ENCODE measurements at regions not wholly inside any gene's neighbourhood (a gene's known extent, or its start where the extent isn't known, plus 50 kb on each side); places are given as distances from the start of the nearest gene placed in this dataset.

DNA sequence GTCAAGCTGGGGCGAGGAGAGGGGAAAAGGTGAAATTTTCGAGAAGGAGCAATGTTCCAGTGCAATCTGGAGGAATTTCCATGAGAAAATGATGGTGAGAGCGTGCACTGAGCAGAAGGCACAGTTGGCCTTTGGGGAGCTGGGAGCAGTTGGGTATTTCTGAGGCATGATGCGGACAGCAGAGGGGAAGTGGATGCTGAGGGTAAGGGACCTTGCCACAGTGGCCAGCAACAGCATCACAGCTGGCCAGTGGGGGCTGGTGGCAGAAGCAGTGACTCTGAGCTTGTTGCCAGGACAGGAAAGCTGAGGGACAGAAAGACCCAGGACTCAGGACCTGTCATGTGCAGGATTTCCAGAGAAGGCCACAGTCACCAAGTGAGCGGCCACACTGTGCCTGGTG is 98.9 kb downstream of the LSM3 start:
- no peaks in the 10 kb centered on the region for H3K36me3 Mint-ChIP-seq (ENCODE audit: insufficient read depth in 2 of 2)

DNA sequence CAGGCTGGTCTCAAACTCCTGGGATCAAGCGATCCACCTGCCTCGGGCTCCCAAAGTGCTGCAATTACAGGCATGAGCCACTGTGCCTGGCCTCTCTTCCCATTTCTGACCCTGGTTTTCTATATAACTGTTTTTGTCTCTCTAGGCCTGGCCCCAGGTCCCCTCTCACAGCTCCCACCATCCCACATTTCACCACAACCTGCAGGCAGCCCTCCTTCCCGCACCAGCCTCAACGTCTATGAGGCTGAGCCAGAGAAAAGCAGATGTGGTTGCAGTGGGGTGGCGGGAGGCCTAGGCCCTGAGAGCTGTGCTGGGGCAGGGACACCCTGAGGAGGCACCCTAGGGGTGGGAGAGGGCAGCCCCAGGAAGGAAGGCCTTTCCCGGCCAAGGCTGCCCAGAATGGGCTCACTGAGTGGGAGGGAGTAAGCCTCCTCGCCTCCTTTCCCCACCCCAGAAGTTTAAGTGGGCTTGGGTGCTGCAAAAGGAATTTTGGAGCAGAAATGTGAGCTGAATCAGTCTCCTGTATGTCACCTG is 99.7 kb downstream of the LSM3 start:
- Mint-ChIP-seq H3K27me3 (ENCODE audit: low read depth) (no peaks in the 10 kb centered on the region), H3K9me3 (no peaks in the 10 kb centered on the region), H3K4me1 (ENCODE audit: low read depth) (no peaks in the 10 kb centered on the region), H3K4me3 (no peak overlapping the region), H3K27ac (no peak overlapping the region), H3K36me3 (ENCODE audit: insufficient read depth in 2 of 2) (no peaks in the 10 kb centered on the region)
- DNase-seq (no peak), ATAC-seq (replicated peaks in 1 of 2) (no peak)

More for the DNA sequence above, 98.9 kb downstream of the LSM3 start:
- ATAC-seq (replicated peaks in 1 of 2), result no peak
- DNase-seq, result no peak
- Mint-ChIP-seq H3K27me3 (ENCODE audit: low read depth) (no peaks in the 10 kb centered on the region), H3K4me3 (no peak overlapping the region), H3K4me1 (ENCODE audit: low read depth) (no peaks in the 10 kb centered on the region), H3K9me3 (no peaks in the 10 kb centered on the region), H3K27ac (no peak overlapping the region)

DNA sequence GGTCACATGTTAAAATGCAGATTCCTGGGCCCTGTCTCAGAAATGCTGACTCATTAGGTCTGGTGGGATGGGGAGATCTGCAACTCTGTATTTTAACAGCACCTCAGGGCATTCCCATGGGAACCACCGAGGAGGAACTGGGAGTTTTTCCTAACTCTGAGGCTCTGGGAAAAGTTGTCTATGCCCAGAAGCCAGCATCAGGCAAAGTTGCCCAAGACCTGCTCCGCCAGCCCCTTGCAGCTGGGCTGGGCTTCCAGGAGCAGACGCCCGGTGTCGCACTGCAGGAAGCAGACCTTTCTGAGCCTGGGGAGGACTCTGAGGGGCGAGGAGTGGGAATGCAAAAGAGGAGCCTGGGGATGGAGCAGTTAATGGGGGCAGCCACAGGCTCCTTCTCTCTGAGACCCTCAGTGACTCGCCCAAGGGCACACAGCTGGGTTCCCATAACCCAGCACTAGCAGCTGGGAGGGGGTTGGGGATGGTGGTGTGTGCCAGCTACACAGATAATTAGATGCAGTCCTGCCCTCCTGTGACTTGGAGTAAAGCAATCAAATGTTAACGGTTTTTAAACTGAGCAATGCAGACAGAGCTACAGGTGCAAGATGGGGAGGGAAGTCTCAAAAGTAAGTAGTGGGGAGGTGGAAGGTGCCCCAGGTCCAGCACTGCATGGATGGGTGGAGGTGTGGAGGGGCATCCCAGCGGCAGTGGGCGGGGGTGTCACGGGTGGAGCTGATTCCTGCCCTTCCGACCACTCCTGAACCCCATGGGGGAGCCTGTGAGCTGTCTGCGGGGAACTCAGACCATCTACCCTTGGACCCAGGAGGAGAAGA is 100.4 kb downstream of the LSM3 start:
- H3K27ac Mint-ChIP-seq, result no peak overlapping the region
- H3K4me1 Mint-ChIP-seq (ENCODE audit: low read depth), result no peaks in the 10 kb centered on the region
- H3K4me3 Mint-ChIP-seq, result no peak overlapping the region
- DNase-seq (no peak), ATAC-seq (replicated peaks in 1 of 2) (no peak)
- H3K27me3 Mint-ChIP-seq (ENCODE audit: low read depth), result no peaks in the 10 kb centered on the region
- no peaks in the 10 kb centered on the region for H3K36me3 Mint-ChIP-seq (ENCODE audit: insufficient read depth in 2 of 2)
- H3K9me3 Mint-ChIP-seq, result no peaks in the 10 kb centered on the region

DNA sequence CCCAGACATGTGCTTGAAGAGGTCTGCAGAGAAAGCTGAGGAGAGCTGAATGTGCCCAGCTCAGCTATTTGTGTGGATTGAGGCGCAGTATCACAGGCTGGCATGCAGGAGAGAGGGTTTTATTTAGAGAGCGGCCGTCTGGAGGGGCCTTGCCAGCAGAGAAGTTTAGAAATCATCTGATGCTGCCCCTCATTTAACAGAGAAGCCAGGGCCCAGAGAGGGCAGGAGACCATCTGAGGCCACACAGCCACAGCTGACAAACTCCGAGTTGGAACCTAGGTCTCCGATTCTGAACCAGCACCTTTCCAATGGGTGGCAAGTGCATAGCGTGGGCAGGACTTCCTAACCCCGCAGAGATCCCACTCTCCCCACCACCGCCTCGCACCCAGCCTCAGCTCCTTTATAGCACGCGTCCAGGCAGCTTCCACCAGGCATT is 101.0 kb downstream of the LSM3 start:
- Mint-ChIP-seq H3K36me3 (ENCODE audit: insufficient read depth in 2 of 2) (no peaks in the 10 kb centered on the region), H3K4me3 (no peak overlapping the region), H3K9me3 (no peaks in the 10 kb centered on the region), H3K27me3 (ENCODE audit: low read depth) (no peaks in the 10 kb centered on the region), H3K4me1 (ENCODE audit: low read depth) (no peaks in the 10 kb centered on the region), H3K27ac (no peak overlapping the region)
- ATAC-seq (replicated peaks in 1 of 2) (no peak), DNase-seq (no peak)

DNA sequence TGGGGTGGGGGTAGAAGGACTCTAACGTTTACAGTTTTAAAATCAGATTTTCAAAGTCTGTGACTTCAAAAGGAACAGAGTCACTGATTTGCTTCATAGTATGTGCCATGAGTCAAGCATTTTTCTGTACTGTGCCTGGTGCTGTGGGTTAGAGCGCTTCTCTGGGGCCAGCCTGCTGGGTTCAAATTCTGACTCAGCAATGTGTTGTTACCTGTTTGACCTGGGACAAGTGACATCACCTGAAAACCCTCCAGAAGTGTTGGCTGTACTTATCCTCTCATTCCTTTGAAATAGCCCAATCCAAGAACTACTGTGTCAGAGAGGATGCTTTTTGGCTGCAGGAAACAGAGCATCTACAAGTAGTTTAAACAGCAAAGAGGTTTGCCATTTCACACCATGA is 101.7 kb downstream of the LSM3 start:
- Mint-ChIP-seq H3K27ac (no peak overlapping the region), H3K36me3 (ENCODE audit: insufficient read depth in 2 of 2) (no peaks in the 10 kb centered on the region), H3K9me3 (no peaks in the 10 kb centered on the region), H3K4me3 (no peak overlapping the region), H3K4me1 (ENCODE audit: low read depth) (no peaks in the 10 kb centered on the region), H3K27me3 (ENCODE audit: low read depth) (no peaks in the 10 kb centered on the region)
- ATAC-seq (replicated peaks in 1 of 2) (no peak), DNase-seq (no peak)

DNA sequence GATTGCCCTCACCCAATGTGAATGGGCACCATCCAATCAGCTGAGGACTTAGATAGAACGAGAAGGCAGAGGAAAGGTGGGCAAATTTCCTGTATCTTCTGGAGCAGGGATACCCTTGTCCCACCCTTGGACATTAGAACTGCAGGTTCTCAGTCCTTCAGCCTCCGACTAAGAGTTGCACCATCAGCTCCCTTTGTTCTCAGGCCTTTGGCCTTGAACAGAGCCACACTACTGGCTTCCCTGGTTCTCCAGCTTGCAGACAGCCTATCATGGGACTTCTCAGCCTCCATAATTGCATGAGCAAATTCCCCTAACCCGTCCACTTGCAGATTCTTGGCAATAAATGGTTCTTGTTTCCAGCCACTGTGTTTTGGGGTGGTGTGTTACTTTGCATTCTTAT is 102.4 kb downstream of the LSM3 start:
- no peak for ATAC-seq (replicated peaks in 1 of 2)
- no peaks in the 10 kb centered on the region for H3K36me3 Mint-ChIP-seq (ENCODE audit: insufficient read depth in 2 of 2)
- no peaks in the 10 kb centered on the region for H3K9me3 Mint-ChIP-seq
- no peak overlapping the region for H3K4me3 Mint-ChIP-seq
- no peak overlapping the region for H3K27ac Mint-ChIP-seq
- H3K27me3 Mint-ChIP-seq (ENCODE audit: low read depth), result no peaks in the 10 kb centered on the region
- no peaks in the 10 kb centered on the region for H3K4me1 Mint-ChIP-seq (ENCODE audit: low read depth)
- no peak for DNase-seq

DNA sequence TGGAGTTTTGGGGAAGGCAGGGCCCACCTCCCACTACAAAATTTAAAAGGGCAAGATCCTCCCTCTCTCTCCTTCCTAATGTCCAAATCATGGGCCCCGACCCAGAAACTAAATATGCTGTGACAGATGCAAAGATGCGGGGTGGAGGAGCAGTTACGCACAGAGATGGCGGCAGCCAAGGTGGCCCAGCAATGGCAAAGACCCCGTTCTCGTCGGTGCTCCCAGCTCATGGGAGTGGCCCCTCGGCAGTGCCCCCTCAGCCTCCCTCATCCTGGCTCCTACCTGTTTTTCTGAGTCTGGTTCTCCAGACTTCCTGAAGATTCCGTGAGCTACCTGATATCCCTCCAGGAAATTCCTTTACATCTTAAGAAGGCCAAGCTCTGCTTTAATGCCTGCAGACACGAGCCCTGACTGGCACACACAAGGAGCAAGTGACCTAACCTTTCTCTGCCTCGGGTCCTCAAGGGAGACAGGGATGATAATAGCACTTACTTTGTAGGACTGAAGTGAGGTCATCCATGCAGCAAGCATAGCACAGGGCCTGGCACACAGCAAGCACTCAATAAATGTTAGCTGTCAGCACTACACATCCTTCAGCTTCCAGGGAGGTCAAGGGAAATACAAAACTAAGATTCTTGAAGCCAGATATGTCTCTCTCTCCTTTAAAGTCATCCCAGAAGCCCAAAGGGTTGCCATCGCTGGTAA is 103.5 kb downstream of the LSM3 start:
- no peak overlapping the region for H3K27ac Mint-ChIP-seq
- DNase-seq, result no peak
- no peak for ATAC-seq (replicated peaks in 1 of 2)
- H3K36me3 Mint-ChIP-seq (ENCODE audit: insufficient read depth in 2 of 2), result no peaks in the 10 kb centered on the region
- H3K4me1 Mint-ChIP-seq (ENCODE audit: low read depth), result no peaks in the 10 kb centered on the region
- no peaks in the 10 kb centered on the region for H3K27me3 Mint-ChIP-seq (ENCODE audit: low read depth)
- H3K4me3 Mint-ChIP-seq, result no peak overlapping the region
- H3K9me3 Mint-ChIP-seq, result no peaks in the 10 kb centered on the region

DNA sequence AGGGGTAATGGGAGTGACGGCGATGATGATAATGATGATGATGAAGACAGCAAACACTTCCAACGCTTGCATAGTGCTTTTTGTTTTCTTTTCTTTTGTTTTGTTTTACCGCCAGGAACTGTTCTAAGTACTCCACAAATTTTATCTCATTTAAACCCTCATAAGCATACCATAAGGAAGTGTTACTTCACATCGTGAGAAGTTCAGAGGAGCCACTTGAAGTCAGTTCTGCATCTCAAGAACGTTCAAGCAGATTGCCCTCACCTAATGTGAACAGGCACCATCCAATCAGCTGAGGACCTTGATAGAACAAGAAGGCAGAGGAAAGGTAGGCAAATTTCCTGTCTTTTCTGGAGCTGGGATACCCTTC is 104.1 kb downstream of the LSM3 start:
- H3K27me3 Mint-ChIP-seq (ENCODE audit: low read depth), result no peaks in the 10 kb centered on the region
- no peak overlapping the region for H3K4me3 Mint-ChIP-seq
- DNase-seq (no peak), ATAC-seq (replicated peaks in 1 of 2) (no peak)
- no peak overlapping the region for H3K27ac Mint-ChIP-seq
- no peaks in the 10 kb centered on the region for H3K36me3 Mint-ChIP-seq (ENCODE audit: insufficient read depth in 2 of 2)
- no peaks in the 10 kb centered on the region for H3K4me1 Mint-ChIP-seq (ENCODE audit: low read depth)
- H3K9me3 Mint-ChIP-seq, result no peaks in the 10 kb centered on the region

DNA sequence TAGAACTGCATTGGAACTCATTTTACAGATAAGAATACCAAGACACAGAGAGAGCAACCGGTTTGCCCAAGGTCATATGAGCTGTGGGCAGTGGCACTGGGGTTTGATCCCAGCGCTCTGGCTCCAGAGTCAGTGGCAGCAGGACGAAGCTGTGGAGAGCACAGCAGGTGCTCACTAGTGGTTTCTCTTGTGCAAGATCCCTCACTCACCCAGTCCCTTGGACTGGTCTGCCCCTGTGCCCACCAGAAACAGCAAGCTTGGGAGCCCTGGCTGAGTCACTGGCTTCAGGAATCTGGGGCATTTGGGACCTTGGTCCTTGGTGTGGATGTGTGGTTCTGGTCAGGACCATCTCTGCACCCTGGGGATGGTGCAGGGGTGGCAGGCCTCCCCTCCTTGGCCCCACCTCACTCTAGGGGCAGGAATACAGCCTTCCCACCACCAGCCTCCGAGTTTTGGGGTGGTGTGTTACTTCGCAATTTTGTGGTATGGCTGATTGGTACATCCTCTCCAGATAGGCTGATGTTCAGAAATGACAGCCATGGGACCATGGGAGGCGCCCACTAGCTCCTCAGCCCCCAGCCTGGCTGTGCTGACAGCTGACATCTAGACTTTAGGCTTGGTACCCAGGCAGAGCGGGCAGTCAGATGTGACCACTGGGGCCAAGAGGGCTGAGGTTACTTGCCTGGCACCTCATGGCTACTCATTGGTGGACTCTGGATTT is 104.6 kb downstream of the LSM3 start:
- Mint-ChIP-seq H3K4me3 (no peak overlapping the region), H3K4me1 (ENCODE audit: low read depth) (no peaks in the 10 kb centered on the region), H3K36me3 (ENCODE audit: insufficient read depth in 2 of 2) (no peaks in the 10 kb centered on the region), H3K9me3 (no peaks in the 10 kb centered on the region), H3K27me3 (ENCODE audit: low read depth) (no peaks in the 10 kb centered on the region), H3K27ac (no peak overlapping the region)
- ATAC-seq (replicated peaks in 1 of 2) (no peak), DNase-seq (no peak)

DNA sequence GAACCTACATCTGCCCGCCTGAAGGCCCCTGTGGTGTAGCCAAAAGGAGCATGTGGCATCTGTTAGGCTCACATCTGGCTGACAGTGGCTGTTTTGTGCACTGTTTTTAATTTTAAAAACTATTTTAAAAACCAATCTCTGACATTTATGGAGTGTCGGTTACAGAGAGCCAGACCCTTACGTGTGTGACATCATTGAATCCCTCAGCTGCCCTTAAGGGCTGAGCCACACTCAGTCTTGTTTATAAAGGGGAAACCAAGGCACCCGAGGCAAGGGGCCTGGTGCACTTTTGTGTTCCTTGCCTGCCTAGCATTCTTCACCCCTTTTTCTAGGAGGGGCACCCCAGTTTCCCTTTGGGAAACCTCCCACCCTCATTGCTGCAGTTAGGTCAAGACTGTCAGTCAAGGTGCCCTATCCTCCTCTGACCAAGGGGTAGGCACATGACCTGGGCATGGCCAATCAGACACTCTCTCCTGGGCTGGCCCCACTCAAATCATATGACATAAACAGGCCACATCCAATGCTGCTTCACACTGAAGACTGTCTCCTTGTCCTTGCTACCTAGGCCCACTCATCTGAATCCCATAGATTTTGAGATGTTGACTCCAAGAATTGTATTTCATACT is 105.3 kb downstream of the LSM3 start:
- no peak overlapping the region for H3K27ac Mint-ChIP-seq
- no peaks in the 10 kb centered on the region for H3K4me1 Mint-ChIP-seq (ENCODE audit: low read depth)
- H3K4me3 Mint-ChIP-seq, result no peak overlapping the region
- ATAC-seq (replicated peaks in 1 of 2), result no peak
- no peaks in the 10 kb centered on the region for H3K9me3 Mint-ChIP-seq
- DNase-seq, result no peak
- no peaks in the 10 kb centered on the region for H3K27me3 Mint-ChIP-seq (ENCODE audit: low read depth)
- H3K36me3 Mint-ChIP-seq (ENCODE audit: insufficient read depth in 2 of 2), result no peaks in the 10 kb centered on the region

DNA sequence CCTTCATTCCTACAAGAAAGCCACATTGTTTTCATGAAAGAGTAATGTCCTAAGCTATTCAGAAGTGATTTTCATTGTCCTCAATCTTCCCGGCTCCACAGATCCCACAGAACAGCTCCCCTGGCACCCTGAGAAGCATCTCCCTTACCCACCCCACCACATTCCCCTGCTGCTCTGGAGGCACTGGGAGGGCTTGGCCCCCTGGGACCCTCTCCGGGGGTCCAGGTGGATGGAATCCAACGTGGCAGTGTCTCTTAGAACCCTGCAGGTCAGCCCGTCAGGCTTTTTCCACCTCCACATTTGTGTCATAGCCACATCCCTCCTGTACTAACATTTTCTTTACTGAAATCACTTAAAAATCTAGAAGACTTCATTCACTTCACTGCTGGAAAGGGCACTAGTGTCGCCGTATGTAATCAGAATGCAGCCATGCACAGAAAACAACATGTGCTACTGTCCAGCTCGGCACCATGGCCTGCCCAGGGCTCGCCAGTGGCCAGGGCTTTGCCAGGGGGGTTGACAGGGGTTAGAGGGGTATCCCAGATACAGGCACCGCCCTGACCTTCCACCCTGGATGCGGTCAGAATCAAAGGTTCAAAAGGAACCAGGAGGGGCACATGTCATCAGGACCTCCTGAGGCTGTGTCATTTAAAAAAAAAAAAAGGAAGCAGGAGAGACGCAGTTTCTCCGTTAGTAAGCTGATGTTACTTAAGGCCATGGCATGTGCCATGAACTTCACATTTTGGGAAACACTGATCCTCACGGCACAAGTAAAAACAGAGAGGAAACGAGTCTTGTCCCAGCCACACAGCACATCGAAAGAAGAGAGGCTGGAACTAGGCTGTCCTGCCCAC is 106.3 kb downstream of the LSM3 start:
- no peaks in the 10 kb centered on the region for H3K36me3 Mint-ChIP-seq (ENCODE audit: insufficient read depth in 2 of 2)
- H3K9me3 Mint-ChIP-seq, result no peaks in the 10 kb centered on the region
- DNase-seq, result no peak
- H3K4me3 Mint-ChIP-seq, result no peak overlapping the region
- no peak for ATAC-seq (replicated peaks in 1 of 2)
- H3K27me3 Mint-ChIP-seq (ENCODE audit: low read depth), result no peaks in the 10 kb centered on the region
- no peak overlapping the region for H3K27ac Mint-ChIP-seq
- H3K4me1 Mint-ChIP-seq (ENCODE audit: low read depth), result no peaks in the 10 kb centered on the region

DNA sequence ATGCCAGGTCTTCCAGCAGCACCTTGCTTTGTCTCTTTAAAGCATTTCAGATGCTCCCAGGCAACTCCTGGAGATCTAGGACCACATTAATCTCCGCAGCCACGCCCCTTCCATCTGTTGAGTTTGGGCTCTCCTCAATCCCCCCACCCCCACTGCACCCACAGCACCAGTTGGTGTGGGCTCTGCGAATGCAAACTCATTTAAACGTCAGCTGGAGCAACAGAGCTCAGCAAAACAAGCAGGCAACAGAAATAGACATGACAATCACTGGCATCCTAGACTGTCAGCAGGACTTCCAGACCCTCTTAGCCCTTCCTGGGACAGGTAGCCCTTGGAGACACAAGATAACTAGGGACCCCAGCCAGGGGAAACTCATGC is 106.9 kb downstream of the LSM3 start:
- H3K9me3 Mint-ChIP-seq, result no peaks in the 10 kb centered on the region
- H3K4me1 Mint-ChIP-seq (ENCODE audit: low read depth), result no peaks in the 10 kb centered on the region
- DNase-seq (no peak), ATAC-seq (replicated peaks in 1 of 2) (no peak)
- no peaks in the 10 kb centered on the region for H3K36me3 Mint-ChIP-seq (ENCODE audit: insufficient read depth in 2 of 2)
- no peak overlapping the region for H3K27ac Mint-ChIP-seq
- no peak overlapping the region for H3K4me3 Mint-ChIP-seq
- H3K27me3 Mint-ChIP-seq (ENCODE audit: low read depth), result peaks cover 5% of the 10 kb centered on the region

Data from activated T-cell treated with anti-CD3 and anti-CD28 coated beads, Interleukin-2, amount 50 U/mL, for 72 hours (primary cell).